HepG2 (cell line): ENCODE measurements at regions not wholly inside any gene's neighbourhood (a gene's known extent, or its start where the extent isn't known, plus 50 kb on each side); places are given as distances from the start of the nearest gene placed in this dataset.

Experiments used
- ATAC-seq: fragments of 200-7000 bp; cut with Tn5 transposase; 3 replicates; pipeline ENCODE4 v1.9.1; 2020; ENCODE audit warnings: mild to moderate bottlenecking, moderate library complexity
- BruUV-seq: library from RNA; stranded (reverse); fragments of 400-500 nt; replicated peaks from 2 replicates; lab custom pipeline; 2021; lab: Mats Ljungman, UMichigan
- CTCF ChIA-PET: fragments of 300-600 bp; formaldehyde crosslinking; extraction: SDS; loops from one replicate; lab custom pipeline; 2021; ENCODE audit warnings: low total read pairs, inconsistent platforms, low intra/inter-chr PET ratio; lab: Yijun Ruan, JAX
- POLR2A ChIA-PET: fragments of 350-600 bp; sonication (Branson Sonifier 250); formaldehyde crosslinking; loops from one replicate; lab custom pipeline; 2020; ENCODE audit warnings: antibody characterized with exemption, inconsistent platforms; lab: Yijun Ruan, JAX
- DNase-seq: peaks from one replicate; pipeline ENCODE4 v3.0.0-alpha.2; 2015; ENCODE audit warnings: low spot score
- FAIRE-seq: peaks from 3 replicates; lab custom pipeline; 2011; peaks lifted over from hg19 to GRCh38; lab: Jason Lieb, UNC
- H2AFZ ChIP-seq: one replicate; pipeline ENCODE4 v1.6.1; 2011; ENCODE audit warnings: low read length, inconsistent platforms
- H3K27ac ChIP-seq: fragments of 300-600 bp; 3 replicates; pipeline ENCODE4 v1.8.0; 2011; ENCODE audit warnings: mixed run types, mild to moderate bottlenecking, mixed read lengths, low read length, inconsistent platforms; ENCODE audit not compliant: insufficient read depth; ENCODE audit errors: extremely low read length
- H3K27me3 ChIP-seq, 2 experiments: fragments of 200-600 bp in 1 of 2; 2 replicates in 1 of 2; 3 replicates in 1 of 2; pipeline versions ENCODE4 v1.6.0 to v1.8.0; 2011; ENCODE audit warnings: low read length in 2 of 2, mild to moderate bottlenecking in 2 of 2, moderate library complexity in 2 of 2, inconsistent platforms in 1 of 2; ENCODE audit not compliant: insufficient read depth in 2 of 2, control insufficient read depth in 1 of 2
- H3K36me3 ChIP-seq, 2 experiments: fragments of 200-600 bp in 1 of 2; replicated peaks in 1 of 2; 2 replicates in 1 of 2; 3 replicates in 1 of 2; pipeline versions ENCODE4 v1.5.1 to v1.8.0; 2011; ENCODE audit warnings: low read length in 2 of 2, inconsistent platforms in 1 of 2; ENCODE audit not compliant: insufficient read depth in 2 of 2, control insufficient read depth in 1 of 2
- H3K4me1 ChIP-seq: 2 replicates; pipeline ENCODE4 v1.5.1; 2012; ENCODE audit warnings: low read length, inconsistent platforms; ENCODE audit not compliant: insufficient read depth
- H3K4me2 ChIP-seq: 2 replicates; pipeline ENCODE4 v1.6.0; 2011; ENCODE audit warnings: low read depth, low read length, inconsistent platforms
- H3K4me3 ChIP-seq, 3 experiments: fragments of 200-600 bp in 1 of 3; sonication (generic), shearing (Covaris generic) in 1 of 3; replicated peaks in 1 of 3; 2 replicates each; pipeline ENCODE4 v1.5.1; 2011 to 2016; ENCODE audit warnings: low read length in 3 of 3, inconsistent platforms in 2 of 3, low read depth in 2 of 3, mild to moderate bottlenecking in 2 of 3, control low read depth in 1 of 3, mixed read lengths in 1 of 3; ENCODE audit not compliant: insufficient read depth in 1 of 3
- H3K79me2 ChIP-seq: one replicate; pipeline ENCODE4 v1.6.1; 2011; ENCODE audit warnings: low read length, inconsistent platforms; ENCODE audit not compliant: insufficient read depth
- H3K9ac ChIP-seq: 2 replicates; pipeline ENCODE4 v1.6.0; 2011; ENCODE audit warnings: mild to moderate bottlenecking, low read depth, low read length, inconsistent platforms; ENCODE audit not compliant: insufficient read depth
- H3K9me3 ChIP-seq: 2 replicates; pipeline ENCODE4 v1.5.1; 2012; ENCODE audit warnings: mild to moderate bottlenecking, low read length
- H4K20me1 ChIP-seq: 2 replicates; pipeline ENCODE4 v1.6.0; 2011; ENCODE audit warnings: inconsistent platforms, mild to moderate bottlenecking, low read length, moderate library complexity; ENCODE audit not compliant: insufficient read depth
- HOXA7 ChIP-seq: sonication (generic); formaldehyde crosslinking; IDR thresholded peaks from 2 replicates; pipeline ENCODE4 v1.8.1; 2022; ENCODE audit warnings: mild to moderate bottlenecking, missing genetic modification reagents, moderate library complexity
- IRF2 ChIP-seq: IDR thresholded peaks from 2 replicates; pipeline ENCODE4 v1.6.1; 2018; ENCODE audit warnings: missing genetic modification reagents, missing compliant biosample characterization
- ZBTB21 ChIP-seq: sonication (generic); formaldehyde crosslinking; IDR thresholded peaks from 2 replicates; pipeline ENCODE4 v1.4.0; 2020; ENCODE audit warnings: missing genetic modification reagents
- ZBTB25 ChIP-seq: IDR thresholded peaks from 2 replicates; pipeline ENCODE4 v1.6.1; 2018; ENCODE audit warnings: missing genetic modification reagents
- ZNF260 ChIP-seq: sonication (generic); formaldehyde crosslinking; IDR thresholded peaks from 2 replicates; pipeline ENCODE4 v1.4.0; 2020; ENCODE audit warnings: missing genetic modification reagents, low read depth, mild to moderate bottlenecking, borderline replicate concordance
- ZNF281 ChIP-seq: sonication (generic); formaldehyde crosslinking; IDR thresholded peaks from 2 replicates; pipeline ENCODE4 v1.4.0; 2020; ENCODE audit warnings: missing genetic modification reagents, borderline replicate concordance
- ZNF629 ChIP-seq: sonication (generic); formaldehyde crosslinking; conservative IDR thresholded peaks from 2 replicates; pipeline ENCODE4 v1.5.0; 2020; ENCODE audit warnings: missing genetic modification reagents
- ZNF672 ChIP-seq: sonication (generic); formaldehyde crosslinking; IDR thresholded peaks from 2 replicates; pipeline ENCODE4 v1.8.1; 2022; ENCODE audit warnings: missing genetic modification reagents
- WGBS: methylation state at CpG from one replicate; pipeline ENCODE4 v1.1.6; 2017; ENCODE audit warnings: low lambda C conversion rate; 5-methylcytosine and 5-hydroxymethylcytosine counted together
- in situ Hi-C: cut with HindIII; loops from 2 replicates; pipeline ENCODE4 v1.10.0; 2017; ENCODE audit warnings: low pct_unique_long_range_greater_than_20kb; ENCODE audit not compliant: extremely low pct_ligation_motif_present
- intact Hi-C: fragments of 100-400 bp; cut with micrococcal nuclease; formaldehyde crosslinking; loops from one replicate; pipeline ENCODE4 v1.10.0; 2022; ENCODE audit not compliant: unreplicated experiment
- TF ChIP-seq, protein P1 (sequence below): sonication (generic); formaldehyde crosslinking; IDR thresholded peaks from 2 replicates; pipeline ENCODE4 v1.5.1; 2020; ENCODE audit warnings: missing genetic modification reagents, mild to moderate bottlenecking, borderline replicate concordance
- TF ChIP-seq, protein P2 (sequence below): sonication (generic); formaldehyde crosslinking; IDR thresholded peaks from 2 replicates; pipeline ENCODE4 v1.4.0; 2020; ENCODE audit warnings: missing genetic modification reagents
- TF ChIP-seq, protein P3 (sequence below): sonication (generic); formaldehyde crosslinking; IDR thresholded peaks from 2 replicates; pipeline ENCODE4 v1.4.0; 2020; ENCODE audit warnings: missing genetic modification reagents

- BruUV-seq, result no TSS peak
- POLR2A ChIA-PET, result no interaction called here
- 34% methylated on average over 7 of the region's 7 CpGs for WGBS
- no peak for TF ChIP-seq ZNF281 (CRISPR knock-in tag)
- TF ChIP-seq HOXA7 (CRISPR knock-in tag), result no peak
- no peak for TF ChIP-seq ZNF672 (CRISPR knock-in tag)
- no peak for TF ChIP-seq ZNF629 (CRISPR knock-in tag)
- TF ChIP-seq ZBTB21 (CRISPR knock-in tag), result no peak
- no peak for TF ChIP-seq ZNF260 (CRISPR knock-in tag)
- TF ChIP-seq, protein P1, sequence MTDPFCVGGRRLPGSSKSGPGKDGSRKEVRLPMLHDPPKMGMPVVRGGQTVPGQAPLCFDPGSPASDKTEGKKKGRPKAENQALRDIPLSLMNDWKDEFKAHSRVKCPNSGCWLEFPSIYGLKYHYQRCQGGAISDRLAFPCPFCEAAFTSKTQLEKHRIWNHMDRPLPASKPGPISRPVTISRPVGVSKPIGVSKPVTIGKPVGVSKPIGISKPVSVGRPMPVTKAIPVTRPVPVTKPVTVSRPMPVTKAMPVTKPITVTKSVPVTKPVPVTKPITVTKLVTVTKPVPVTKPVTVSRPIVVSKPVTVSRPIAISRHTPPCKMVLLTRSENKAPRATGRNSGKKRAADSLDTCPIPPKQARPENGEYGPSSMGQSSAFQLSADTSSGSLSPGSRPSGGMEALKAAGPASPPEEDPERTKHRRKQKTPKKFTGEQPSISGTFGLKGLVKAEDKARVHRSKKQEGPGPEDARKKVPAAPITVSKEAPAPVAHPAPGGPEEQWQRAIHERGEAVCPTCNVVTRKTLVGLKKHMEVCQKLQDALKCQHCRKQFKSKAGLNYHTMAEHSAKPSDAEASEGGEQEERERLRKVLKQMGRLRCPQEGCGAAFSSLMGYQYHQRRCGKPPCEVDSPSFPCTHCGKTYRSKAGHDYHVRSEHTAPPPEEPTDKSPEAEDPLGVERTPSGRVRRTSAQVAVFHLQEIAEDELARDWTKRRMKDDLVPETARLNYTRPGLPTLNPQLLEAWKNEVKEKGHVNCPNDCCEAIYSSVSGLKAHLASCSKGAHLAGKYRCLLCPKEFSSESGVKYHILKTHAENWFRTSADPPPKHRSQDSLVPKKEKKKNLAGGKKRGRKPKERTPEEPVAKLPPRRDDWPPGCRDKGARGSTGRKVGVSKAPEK (CRISPR knock-in tag), result no peak
- TF ChIP-seq, protein P2, sequence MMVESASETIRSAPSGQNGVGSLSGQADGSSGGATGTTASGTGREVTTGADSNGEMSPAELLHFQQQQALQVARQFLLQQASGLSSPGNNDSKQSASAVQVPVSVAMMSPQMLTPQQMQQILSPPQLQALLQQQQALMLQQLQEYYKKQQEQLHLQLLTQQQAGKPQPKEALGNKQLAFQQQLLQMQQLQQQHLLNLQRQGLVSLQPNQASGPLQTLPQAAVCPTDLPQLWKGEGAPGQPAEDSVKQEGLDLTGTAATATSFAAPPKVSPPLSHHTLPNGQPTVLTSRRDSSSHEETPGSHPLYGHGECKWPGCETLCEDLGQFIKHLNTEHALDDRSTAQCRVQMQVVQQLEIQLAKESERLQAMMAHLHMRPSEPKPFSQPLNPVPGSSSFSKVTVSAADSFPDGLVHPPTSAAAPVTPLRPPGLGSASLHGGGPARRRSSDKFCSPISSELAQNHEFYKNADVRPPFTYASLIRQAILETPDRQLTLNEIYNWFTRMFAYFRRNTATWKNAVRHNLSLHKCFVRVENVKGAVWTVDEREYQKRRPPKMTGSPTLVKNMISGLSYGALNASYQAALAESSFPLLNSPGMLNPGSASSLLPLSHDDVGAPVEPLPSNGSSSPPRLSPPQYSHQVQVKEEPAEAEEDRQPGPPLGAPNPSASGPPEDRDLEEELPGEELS, result no peak
- no peak for TF ChIP-seq IRF2 (CRISPR knock-in tag)
- TF ChIP-seq ZBTB25, result no peak
- TF ChIP-seq, protein P3, sequence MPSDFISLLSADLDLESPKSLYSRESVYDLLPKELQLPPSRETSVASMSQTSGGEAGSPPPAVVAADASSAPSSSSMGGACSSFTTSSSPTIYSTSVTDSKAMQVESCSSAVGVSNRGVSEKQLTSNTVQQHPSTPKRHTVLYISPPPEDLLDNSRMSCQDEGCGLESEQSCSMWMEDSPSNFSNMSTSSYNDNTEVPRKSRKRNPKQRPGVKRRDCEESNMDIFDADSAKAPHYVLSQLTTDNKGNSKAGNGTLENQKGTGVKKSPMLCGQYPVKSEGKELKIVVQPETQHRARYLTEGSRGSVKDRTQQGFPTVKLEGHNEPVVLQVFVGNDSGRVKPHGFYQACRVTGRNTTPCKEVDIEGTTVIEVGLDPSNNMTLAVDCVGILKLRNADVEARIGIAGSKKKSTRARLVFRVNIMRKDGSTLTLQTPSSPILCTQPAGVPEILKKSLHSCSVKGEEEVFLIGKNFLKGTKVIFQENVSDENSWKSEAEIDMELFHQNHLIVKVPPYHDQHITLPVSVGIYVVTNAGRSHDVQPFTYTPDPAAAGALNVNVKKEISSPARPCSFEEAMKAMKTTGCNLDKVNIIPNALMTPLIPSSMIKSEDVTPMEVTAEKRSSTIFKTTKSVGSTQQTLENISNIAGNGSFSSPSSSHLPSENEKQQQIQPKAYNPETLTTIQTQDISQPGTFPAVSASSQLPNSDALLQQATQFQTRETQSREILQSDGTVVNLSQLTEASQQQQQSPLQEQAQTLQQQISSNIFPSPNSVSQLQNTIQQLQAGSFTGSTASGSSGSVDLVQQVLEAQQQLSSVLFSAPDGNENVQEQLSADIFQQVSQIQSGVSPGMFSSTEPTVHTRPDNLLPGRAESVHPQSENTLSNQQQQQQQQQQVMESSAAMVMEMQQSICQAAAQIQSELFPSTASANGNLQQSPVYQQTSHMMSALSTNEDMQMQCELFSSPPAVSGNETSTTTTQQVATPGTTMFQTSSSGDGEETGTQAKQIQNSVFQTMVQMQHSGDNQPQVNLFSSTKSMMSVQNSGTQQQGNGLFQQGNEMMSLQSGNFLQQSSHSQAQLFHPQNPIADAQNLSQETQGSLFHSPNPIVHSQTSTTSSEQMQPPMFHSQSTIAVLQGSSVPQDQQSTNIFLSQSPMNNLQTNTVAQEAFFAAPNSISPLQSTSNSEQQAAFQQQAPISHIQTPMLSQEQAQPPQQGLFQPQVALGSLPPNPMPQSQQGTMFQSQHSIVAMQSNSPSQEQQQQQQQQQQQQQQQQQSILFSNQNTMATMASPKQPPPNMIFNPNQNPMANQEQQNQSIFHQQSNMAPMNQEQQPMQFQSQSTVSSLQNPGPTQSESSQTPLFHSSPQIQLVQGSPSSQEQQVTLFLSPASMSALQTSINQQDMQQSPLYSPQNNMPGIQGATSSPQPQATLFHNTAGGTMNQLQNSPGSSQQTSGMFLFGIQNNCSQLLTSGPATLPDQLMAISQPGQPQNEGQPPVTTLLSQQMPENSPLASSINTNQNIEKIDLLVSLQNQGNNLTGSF (CRISPR knock-in tag), result no peak
Observed at GRCh38 chr9:79043916-79044315, 527.8 kb upstream of the TLE4 start.

More at GRCh38 chr9:79043916-79044315, 527.8 kb upstream of the TLE4 start:
- DNase-seq (no peak), ATAC-seq (no peak), FAIRE-seq (no peak)
- H3K4me1 ChIP-seq, result no peaks in the 10 kb centered on the region
- in situ Hi-C loops (no loop called here), intact Hi-C loops (no loop called here)
- H3K9ac ChIP-seq, result no peak overlapping the region
- CTCF ChIA-PET, result no interaction called here
- H4K20me1 ChIP-seq, result no peaks in the 10 kb centered on the region
- H2AFZ ChIP-seq, result no peak overlapping the region
- H3K4me2 ChIP-seq, result no peak overlapping the region
- H3K4me3 ChIP-seq, result no peak overlapping the region
- no peaks in the 10 kb centered on the region for H3K27me3 ChIP-seq
- H3K9me3 ChIP-seq, result no peaks in the 10 kb centered on the region
- H3K36me3 ChIP-seq, result no peaks in the 10 kb centered on the region
- H3K79me2 ChIP-seq, result no peaks in the 10 kb centered on the region
- no peak overlapping the region for H3K27ac ChIP-seq
